ENCODE measurements at regions not wholly inside any gene's neighbourhood (a gene's known extent, or its start where the extent isn't known, plus 50 kb on each side); places are given as distances from the start of the nearest gene placed in this dataset.

- no peak for DNase-seq
Measured at GRCh38 chr12:39047539-39048262, 142.3 kb upstream of the CPNE8 start.

GRCh38 chr12:39044754-39045153 lies 139.4 kb upstream of the CPNE8 start:
- DNase-seq, result no peak

DNA sequence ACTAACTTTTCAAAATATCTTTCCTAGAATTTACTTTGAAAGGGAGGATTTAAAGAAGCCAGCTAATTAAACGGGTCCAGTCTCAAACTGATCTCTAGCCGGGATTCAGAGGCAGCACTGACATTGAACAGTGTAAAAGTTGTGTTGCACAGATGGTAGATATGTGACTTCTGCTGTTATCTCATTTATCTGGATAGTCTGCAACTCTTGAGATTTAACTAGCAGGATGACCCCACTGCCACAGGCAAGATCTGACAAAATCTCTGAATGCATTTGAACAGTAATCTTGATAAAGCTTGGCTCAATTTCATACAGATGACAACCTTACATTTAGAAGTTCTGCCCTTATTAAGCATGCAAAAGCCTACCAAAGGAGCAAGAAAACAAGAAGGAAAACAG lies 138.0 kb upstream of the CPNE8 start:
- DNase-seq, result no peak

- DNase-seq, result no peak
Measured at GRCh38 chr12:39040275-39040674, 134.9 kb upstream of the CPNE8 start.

DNA sequence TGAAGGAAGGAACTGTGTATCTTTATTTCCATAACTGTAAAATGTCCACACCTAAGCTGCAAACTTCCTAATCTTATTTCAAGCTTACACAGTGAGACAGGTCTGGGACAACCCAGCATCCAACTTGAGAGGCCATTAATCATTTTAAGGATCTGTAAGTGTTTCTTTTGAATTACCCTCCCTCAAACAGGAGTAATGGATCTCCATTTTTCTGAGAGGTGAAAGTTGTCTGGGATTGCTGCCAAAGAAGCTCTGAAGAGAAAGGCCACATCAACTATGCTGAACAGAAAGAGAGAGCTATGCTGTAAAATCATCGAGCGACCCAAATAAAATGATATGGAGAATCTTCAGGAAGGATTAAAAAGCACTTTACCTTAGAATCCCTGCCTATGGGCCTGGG lies 131.7 kb upstream of the CPNE8 start:
- DNase-seq, result no peak

GRCh38 chr12:39036105-39036504 lies 130.7 kb upstream of the CPNE8 start:
- DNase-seq, result no peak

DNA sequence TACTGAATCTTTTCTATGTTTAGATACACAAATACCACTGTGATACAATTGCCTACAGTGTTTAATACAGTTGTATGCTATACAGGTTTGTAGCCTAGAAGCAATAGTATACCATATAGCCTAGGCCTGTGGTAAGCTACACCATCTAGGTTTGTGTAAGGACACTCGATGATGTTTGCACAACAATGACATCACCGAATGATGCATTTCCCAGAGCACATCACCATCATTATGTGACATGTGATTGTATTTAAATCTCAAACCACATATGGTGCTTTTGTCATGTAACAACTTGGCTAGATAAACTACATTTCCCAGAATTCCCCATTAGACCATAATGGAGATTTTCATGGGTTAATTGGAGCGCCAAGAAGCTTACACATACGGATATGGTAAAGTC lies 128.4 kb upstream of the CPNE8 start:
- no peak for DNase-seq

DNA sequence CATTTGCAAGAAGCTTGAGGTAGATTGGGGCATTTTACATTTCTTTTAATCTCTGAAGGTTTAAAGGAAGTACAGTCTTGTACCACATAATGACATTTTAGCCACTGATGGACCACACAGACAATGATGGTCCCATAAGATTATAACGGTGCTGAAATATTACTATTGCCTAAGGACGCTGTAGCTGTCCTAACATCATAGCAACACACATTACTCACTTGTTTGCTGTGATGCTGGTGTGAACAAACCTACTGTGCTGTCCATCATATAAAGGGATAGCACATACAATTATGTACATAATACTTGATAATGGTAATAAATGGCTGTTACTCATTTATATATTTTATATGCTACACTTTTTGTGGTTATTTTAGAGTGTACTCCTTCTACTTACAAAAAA lies 127.1 kb upstream of the CPNE8 start:
- DNase-seq, result no peak

GRCh38 chr12:39032034-39032433 lies 126.6 kb upstream of the CPNE8 start:
- no peak for DNase-seq

DNA sequence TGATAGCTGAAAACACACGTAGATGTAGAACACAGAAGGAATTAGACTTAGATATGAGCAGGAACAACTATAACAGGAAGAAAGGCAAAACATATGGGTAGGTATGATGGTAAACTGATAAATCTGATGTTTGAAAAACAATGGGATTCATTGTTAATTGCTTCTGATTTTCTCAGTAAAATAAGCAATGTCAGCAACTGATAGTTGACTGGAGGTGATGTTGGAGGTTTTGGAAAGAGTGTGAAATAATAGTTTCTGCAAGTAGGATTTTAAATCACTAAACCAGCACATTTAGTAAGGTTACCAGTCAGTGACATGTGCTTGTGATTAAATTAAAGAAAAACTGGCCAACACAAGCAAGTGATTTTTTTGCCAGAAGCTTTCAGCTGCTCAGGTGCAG lies 123.0 kb upstream of the CPNE8 start:
- no peak for DNase-seq

DNA sequence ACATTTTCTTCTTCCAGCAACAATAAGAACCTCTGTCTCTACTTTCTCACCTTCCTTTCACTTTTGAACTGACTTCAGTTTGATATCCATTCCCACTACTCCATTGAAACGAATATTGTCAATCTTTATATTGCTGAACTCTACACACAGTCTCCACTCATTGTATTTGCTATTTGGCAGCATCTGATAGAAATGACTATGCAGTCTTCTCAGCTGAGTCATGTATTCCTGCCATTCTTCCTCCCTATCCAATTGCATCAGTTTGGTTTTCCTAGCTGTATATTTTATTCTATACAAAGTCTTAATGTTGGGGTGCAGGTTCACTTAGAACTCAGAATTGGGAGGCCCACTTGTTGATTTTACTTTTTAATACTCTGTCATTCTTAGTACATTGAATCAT lies 107.5 kb upstream of the CPNE8 start:
- DNase-seq, result no peak

- DNase-seq, result no peak
Measured at GRCh38 chr12:39011166-39011565, 105.8 kb upstream of the CPNE8 start.

DNA sequence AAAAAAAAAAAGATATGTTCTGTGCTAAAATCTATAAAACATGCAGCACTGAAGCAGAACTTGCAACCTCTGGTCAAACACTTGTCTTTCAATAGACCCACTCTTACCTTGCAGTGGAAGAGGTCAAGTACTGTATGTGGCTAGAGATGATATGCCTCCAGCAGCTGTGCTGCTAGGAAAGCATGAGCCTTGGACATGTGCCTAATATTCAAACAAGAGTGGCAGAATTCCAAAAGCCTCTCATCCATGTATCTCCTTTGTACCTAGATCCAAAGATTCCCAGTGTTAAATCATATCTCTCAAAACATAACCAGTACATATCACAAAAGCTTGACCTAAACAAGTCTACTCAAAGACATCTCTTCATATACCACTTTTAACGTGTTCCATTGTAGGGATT lies 105.0 kb upstream of the CPNE8 start:
- DNase-seq, result no peak

GRCh38 chr12:39007619-39008018 lies 102.2 kb upstream of the CPNE8 start:
- DNase-seq, result no peak

- DNase-seq, result no peak
Measured at GRCh38 chr12:39006286-39006685, 100.9 kb upstream of the CPNE8 start.

DNA sequence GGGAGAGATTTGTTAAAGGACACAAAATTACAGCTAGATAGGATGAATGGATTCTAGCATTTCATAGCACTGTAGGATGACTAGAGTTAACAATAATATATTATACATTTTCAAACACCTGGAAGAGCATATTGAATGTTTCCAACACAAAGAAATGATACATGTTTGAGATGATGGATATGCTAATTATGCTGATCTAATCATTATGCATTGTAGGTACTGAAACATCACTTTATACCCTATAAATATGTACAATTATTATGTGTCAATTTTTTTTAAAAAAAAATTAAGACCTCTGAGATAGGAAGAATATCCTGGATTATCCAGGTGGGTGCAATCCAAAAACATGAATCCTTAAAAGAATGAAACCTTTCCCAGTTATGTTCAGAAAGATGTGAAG lies 100.3 kb upstream of the CPNE8 start:
- DNase-seq, result no peak

GRCh38 chr12:39003541-39004155 lies 98.3 kb upstream of the CPNE8 start:
- no peak for DNase-seq

- no peak for DNase-seq
Measured at GRCh38 chr12:39000370-39000769, 95.0 kb upstream of the CPNE8 start.

DNA sequence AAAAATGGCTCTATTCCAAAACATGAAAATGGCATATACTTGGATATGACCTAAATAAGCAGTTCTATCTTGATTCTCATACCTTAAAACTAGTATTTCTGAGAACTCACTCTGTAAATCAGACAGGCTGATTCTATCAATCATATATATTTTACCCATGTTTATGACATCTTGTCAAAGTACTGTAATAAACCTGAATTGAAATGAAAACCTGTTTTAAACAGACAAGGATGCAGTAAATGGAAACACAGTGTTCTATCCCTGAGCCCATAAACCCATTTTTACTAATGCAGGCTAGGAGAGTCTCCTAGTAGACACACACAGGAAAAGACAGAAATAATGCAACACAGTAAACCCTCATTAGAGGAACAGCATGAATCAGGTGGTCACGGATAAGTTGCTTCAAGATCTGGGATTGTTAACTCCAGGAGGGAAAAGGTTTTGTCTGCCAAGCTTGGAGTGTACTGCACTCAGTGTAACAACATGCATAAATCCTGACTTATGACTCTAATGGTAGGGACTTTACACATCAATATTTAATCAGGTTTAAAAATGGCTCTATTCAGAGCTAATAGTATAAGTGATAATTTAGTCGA lies 93.6 kb upstream of the CPNE8 start:
- no peak for DNase-seq

DNA sequence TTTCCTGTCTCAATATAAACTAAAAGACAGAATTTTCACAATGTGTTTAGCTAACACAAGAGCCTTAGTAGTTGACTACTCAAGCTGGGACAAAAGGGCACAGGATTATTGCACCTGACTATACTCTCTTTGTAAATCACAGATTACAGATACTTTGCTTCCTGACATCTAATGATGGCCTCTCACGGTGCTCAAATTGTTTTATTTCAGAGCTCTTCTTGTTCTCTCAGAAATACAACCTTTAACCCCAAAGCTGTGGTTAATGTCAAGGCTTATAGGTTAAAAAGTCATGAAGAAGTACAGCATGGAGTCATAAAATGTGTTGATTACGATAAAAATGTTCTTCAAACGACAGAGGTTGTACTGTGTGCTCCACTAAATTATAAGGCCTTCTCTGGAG lies 89.9 kb upstream of the CPNE8 start:
- DNase-seq, result no peak

- DNase-seq, result no peak
Measured at GRCh38 chr12:38985961-38986360, 80.6 kb upstream of the CPNE8 start.

DNA sequence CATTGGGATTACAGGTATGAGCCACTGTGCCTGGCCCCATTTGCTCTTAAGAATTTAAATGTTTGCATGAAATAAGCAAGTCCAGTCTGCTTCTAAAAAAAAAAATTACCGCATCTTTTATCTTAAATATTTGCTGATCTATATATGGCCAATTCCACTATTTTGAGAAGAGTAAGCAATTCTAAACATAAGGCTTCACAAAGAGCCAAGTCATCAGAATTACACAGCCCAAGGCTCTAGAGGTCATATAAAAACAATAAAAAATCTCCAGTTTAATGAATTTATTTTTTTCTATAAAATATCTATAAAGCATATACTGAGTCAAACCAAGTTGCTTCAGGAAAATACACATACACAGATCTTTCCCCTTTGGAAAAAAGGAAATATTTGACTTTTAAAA lies 79.0 kb upstream of the CPNE8 start:
- no peak for DNase-seq

- DNase-seq, result no peak
Measured at GRCh38 chr12:38983117-38983571, 77.8 kb upstream of the CPNE8 start.
